ENCODE measurements at regions not wholly inside any gene's neighbourhood (a gene's known extent, or its start where the extent isn't known, plus 50 kb on each side); places are given as distances from the start of the nearest gene placed in this dataset.

DNA sequence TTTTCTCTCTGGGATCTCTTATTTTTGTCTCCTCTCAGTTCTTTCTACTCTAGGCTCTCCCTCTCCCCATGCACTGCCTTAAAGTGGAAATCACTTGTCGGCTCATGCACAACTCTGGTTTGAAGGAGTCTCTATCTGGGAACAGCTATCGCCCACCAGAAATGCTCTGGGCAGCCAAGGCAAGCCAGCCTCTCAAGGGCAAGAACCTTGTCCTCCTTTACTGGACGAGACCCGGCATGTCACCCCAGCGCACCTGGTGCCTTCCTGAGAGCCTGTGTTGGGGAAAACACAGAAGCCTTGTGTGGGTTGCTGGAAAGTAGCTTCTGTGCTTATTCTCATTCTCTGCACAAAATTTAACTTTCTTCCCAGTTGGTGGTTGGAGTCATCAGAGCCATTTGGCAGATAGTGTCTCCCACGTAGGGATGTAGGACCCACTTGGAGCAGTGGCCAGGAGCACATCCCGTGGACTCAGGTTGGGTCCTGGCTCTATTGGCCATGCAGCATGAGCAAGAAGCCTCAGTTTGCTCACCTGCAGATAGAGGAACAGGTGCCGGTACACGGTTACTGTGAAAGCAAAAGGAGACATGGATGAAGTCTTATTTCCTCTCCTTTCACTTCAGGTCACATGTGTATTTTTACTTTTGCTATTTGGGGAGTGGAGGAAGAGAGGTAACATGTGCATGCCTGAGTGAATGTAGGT, 165.3 kb downstream of the IRX2 start:
- H3K36me3 Mint-ChIP-seq (ENCODE audit: low read depth), result no peaks in the 10 kb centered on the region
- no peak overlapping the region for H3K27ac Mint-ChIP-seq
- no peak for ATAC-seq

DNA sequence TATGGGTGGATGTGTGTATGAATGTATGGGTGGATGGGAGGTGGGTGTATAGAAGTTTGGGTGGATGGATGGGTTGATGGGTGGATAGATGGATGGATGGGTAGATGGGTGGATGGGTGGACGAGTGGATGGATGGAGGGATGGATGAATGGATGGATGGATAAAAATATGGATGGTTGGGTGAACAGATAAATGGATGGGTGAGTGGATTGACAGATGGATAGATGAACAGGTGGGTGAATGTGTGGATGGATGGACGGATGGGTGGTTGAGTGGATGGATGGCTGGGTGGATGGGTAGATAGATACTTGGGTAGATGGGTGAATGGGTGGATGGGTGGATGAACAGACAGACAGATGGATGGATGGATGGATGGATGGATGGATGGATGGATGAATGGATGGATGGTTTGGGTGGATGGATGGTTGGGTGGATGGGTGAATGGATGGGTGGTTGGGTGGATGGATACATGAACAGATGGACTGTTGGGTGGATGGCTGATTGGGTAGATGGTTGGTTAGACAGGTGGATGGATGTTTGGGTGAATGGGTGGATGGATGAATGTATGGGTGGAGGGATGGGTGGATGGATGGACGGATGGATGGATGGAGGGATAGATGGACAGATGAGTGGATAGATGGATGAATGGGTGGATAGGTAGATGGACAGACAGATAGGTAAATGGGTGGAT, 166.8 kb downstream of the IRX2 start:
- H3K27ac Mint-ChIP-seq, result no peak overlapping the region
- ATAC-seq, result no peak

More for the DNA sequence above, 165.3 kb downstream of the IRX2 start:
- DNase-seq, result no peak
- Mint-ChIP-seq H3K4me1 (no peaks in the 10 kb centered on the region), H3K4me3 (no peak overlapping the region), H3K27me3 (no peaks in the 10 kb centered on the region)
- no peaks in the 10 kb centered on the region for H3K9me3 ChIP-seq (ENCODE audit: control insufficient read depth, low read length, poor library complexity, severe bottlenecking)

DNA sequence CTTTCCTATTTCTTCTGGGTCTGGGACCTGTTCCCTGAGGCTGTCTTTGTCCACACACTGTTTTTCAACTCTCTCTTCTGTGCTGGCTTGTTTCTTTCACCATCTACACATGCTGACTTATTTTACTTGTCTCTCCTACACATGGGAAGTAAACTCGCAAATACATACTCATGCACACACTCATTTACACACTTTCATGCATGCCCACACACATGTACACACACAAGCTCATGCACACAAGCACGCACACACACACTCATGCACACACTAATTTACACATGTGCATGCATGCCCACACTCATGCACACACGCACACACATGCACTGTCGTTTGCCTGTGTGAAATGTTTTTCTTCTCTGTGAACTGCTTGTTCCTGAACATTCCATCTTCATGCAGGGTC, 169.0 kb downstream of the IRX2 start:
- Mint-ChIP-seq H3K4me1 (no peaks in the 10 kb centered on the region), H3K27me3 (no peaks in the 10 kb centered on the region), H3K4me3 (no peak overlapping the region), H3K36me3 (ENCODE audit: low read depth) (no peaks in the 10 kb centered on the region), H3K27ac (no peak overlapping the region)
- no peaks in the 10 kb centered on the region for H3K9me3 ChIP-seq (ENCODE audit: control insufficient read depth, low read length, poor library complexity, severe bottlenecking)
- ATAC-seq (no peak), DNase-seq (no peak)

More for the DNA sequence above, 166.8 kb downstream of the IRX2 start:
- no peak for DNase-seq
- no peaks in the 10 kb centered on the region for H3K27me3 Mint-ChIP-seq
- no peaks in the 10 kb centered on the region for H3K4me1 Mint-ChIP-seq
- H3K36me3 Mint-ChIP-seq (ENCODE audit: low read depth), result no peaks in the 10 kb centered on the region
- no peaks in the 10 kb centered on the region for H3K9me3 ChIP-seq (ENCODE audit: control insufficient read depth, low read length, poor library complexity, severe bottlenecking)
- H3K4me3 Mint-ChIP-seq, result no peak overlapping the region

DNA sequence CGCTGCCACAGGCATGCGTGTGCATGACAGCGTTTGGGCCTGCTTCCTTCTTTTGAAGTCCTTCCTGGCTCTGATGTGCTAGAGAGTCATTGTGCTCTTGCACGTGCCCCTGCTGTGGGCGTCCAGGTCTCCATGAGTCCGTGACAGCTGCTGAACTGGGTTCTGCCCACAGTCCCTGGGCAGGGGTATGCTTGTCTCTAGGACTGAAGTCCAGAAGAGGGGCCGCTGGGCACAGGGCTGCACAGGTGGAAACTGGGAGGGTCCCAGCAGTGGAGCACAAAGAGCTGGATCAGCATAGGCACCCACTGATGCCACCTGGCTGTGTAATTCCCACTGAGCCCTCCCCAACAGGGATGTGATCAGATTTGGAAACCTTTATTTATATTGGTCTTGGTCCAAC, 169.4 kb downstream of the IRX2 start:
- DNase-seq (no peak), ATAC-seq (no peak)
- Mint-ChIP-seq H3K27ac (no peak overlapping the region), H3K36me3 (ENCODE audit: low read depth) (no peaks in the 10 kb centered on the region), H3K4me3 (no peak overlapping the region), H3K27me3 (no peaks in the 10 kb centered on the region), H3K4me1 (no peaks in the 10 kb centered on the region)
- H3K9me3 ChIP-seq (ENCODE audit: control insufficient read depth, low read length, poor library complexity, severe bottlenecking), result no peaks in the 10 kb centered on the region

DNA sequence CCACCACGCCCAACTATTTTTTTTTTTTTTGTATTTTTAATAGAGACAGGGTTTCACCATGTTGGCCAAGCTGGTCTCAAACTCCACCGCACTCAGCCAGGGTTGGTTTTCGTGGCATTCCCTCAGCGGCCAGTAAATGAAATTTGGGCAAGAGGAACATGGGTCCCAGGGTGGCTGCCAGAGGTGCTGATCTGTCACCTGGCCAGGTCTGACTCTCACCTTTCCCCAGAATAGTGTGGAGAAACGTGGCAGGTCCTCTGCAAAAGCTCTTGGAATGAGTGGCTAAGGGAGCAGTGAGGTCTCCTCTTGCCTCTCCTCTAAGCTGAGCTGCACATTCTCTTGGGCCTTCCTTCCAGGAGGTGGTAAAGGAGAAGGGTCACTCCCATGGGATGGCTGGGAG, 170.1 kb downstream of the IRX2 start:
- H3K36me3 Mint-ChIP-seq (ENCODE audit: low read depth), result no peaks in the 10 kb centered on the region
- H3K27ac Mint-ChIP-seq, result no peak overlapping the region
- no peaks in the 10 kb centered on the region for H3K27me3 Mint-ChIP-seq
- no peak overlapping the region for H3K4me3 Mint-ChIP-seq
- DNase-seq (no peak), ATAC-seq (no peak)
- no peaks in the 10 kb centered on the region for H3K9me3 ChIP-seq (ENCODE audit: control insufficient read depth, low read length, poor library complexity, severe bottlenecking)
- no peaks in the 10 kb centered on the region for H3K4me1 Mint-ChIP-seq

DNA sequence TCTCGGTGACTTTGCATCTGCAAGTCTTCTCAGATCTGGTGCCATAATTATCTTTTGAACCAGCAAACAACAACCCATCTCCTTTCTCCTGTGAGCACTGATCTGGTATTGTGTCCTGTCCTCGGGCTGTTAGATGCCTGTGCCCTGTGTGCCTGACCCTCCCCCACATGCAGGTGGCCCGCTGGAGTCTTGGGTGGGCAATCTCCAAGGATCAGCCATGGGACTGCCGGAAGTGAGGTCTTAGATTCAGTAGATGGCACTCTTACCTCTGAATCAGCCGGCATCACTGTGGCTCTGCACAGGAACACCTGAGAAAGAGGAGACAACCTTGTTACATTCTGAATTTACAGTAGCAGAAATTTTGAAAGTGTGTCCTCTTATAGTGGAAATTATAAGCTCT, 172.4 kb downstream of the IRX2 start:
- H3K27me3 Mint-ChIP-seq, result no peaks in the 10 kb centered on the region
- H3K36me3 Mint-ChIP-seq (ENCODE audit: low read depth), result no peaks in the 10 kb centered on the region
- H3K4me3 Mint-ChIP-seq, result no peak overlapping the region
- H3K4me1 Mint-ChIP-seq, result no peaks in the 10 kb centered on the region
- H3K9me3 ChIP-seq (ENCODE audit: control insufficient read depth, low read length, poor library complexity, severe bottlenecking), result no peaks in the 10 kb centered on the region
- DNase-seq (no peak), ATAC-seq (no peak)
- H3K27ac Mint-ChIP-seq, result no peak overlapping the region

DNA sequence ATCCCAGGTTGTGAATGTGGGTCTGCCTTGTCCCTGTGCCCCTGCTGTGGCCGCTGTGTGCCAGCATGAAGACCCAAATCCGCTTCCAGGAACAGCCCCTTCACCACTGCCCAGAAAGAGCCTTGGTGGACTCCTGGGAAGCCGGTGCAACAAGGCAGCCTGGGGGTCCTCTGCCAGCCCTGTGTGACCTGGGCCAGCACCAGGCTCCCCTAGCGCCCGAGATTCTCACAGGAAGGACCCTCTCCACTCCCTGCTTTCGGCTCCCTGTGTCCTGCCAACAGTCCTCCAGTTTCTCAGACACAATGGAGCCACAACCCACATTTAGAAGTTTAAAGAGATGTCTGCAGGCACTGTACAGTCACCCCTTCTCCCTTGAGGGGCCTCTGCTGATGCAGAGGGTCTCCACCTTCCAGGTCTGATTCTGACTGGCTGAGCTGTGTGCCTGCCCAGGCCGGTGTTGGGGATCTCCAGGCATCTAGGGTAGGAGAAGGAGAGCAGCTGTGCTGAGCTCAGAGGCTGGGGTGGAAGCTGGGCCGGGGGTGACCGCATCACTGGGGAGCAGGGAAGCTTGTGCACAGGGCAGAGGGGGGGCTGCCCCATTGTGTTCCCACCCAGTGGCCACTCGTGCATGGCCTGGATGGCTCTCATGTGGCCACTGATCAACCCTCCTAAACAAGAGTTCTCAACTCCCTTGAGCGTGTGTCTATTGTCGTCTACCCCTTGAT, 174.0 kb downstream of the IRX2 start:
- no peaks in the 10 kb centered on the region for H3K36me3 Mint-ChIP-seq (ENCODE audit: low read depth)
- no peak overlapping the region for H3K4me3 Mint-ChIP-seq
- ATAC-seq, result no peak
- no peaks in the 10 kb centered on the region for H3K9me3 ChIP-seq (ENCODE audit: control insufficient read depth, low read length, poor library complexity, severe bottlenecking)
- no peaks in the 10 kb centered on the region for H3K27me3 Mint-ChIP-seq
- H3K27ac Mint-ChIP-seq, result no peak overlapping the region
- H3K4me1 Mint-ChIP-seq, result no peaks in the 10 kb centered on the region
- no peak for DNase-seq

DNA sequence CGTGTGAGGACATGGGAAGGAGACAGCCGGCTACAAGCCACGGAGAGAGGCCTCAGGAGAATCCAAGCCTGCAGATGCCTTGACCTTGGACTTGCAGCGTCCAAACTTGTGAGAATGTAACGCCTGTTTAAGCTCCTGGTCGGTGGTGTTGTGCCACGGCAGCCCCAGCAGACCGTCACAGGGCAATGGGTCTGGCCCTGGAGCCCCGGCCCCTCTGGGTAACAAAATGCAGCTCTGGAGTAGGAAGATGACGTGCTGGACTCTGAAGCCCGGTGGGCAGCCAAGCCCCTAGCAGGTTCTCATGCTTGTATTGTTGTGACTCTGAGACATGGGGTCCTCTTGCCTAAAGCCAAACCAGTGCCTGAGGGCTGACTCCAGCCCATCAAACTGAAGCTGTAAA, 174.7 kb downstream of the IRX2 start:
- ATAC-seq (no peak), DNase-seq (no peak)
- no peak overlapping the region for H3K4me3 Mint-ChIP-seq
- H3K27ac Mint-ChIP-seq, result no peak overlapping the region
- no peaks in the 10 kb centered on the region for H3K9me3 ChIP-seq (ENCODE audit: control insufficient read depth, low read length, poor library complexity, severe bottlenecking)
- no peaks in the 10 kb centered on the region for H3K36me3 Mint-ChIP-seq (ENCODE audit: low read depth)
- no peaks in the 10 kb centered on the region for H3K4me1 Mint-ChIP-seq
- no peaks in the 10 kb centered on the region for H3K27me3 Mint-ChIP-seq

DNA sequence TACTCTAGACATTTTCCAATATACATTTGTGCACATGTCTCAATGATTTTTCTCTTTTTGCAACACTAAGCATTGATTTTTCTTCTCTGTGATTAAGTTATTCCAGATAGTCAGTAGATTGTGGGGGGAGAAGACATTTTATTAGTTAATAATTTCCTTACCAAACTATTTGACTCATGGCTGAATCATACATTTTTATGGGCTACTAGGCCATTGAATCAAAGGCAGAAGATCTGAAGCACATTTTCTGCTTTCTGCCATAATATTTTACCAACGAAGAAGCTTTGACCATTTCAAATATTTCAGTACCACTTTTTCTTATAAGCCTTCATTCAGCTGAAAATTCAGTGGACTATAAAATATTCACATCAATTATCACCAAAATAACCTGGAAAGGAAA, 175.6 kb downstream of the IRX2 start:
- no peaks in the 10 kb centered on the region for H3K4me1 Mint-ChIP-seq
- no peak for DNase-seq
- no peaks in the 10 kb centered on the region for H3K36me3 Mint-ChIP-seq (ENCODE audit: low read depth)
- no peak overlapping the region for H3K4me3 Mint-ChIP-seq
- no peak for ATAC-seq
- no peak overlapping the region for H3K27ac Mint-ChIP-seq
- no peaks in the 10 kb centered on the region for H3K27me3 Mint-ChIP-seq
- no peaks in the 10 kb centered on the region for H3K9me3 ChIP-seq (ENCODE audit: control insufficient read depth, low read length, poor library complexity, severe bottlenecking)

DNA sequence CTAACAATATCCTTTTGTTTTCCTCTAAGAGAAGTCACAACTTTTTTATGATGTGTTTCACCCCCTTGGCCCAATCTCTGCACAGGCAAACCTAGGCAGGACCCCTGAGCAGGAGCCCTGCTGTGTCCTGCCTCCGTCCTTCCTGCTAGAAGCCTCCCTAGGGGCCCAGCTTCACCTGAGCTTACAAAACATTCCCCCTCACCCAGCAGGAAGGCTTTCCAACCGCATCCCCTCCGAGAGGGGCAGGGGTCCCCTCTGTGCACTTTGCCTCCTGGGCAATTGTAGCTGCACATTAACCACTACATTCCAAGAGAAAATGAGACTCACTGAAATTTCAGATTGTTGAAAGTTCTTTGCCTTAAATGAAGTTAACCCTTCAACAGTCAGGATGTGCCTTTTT, 176.2 kb downstream of the IRX2 start:
- ATAC-seq, result no peak
- no peaks in the 10 kb centered on the region for H3K4me1 Mint-ChIP-seq
- H3K27ac Mint-ChIP-seq, result no peak overlapping the region
- H3K9me3 ChIP-seq (ENCODE audit: control insufficient read depth, low read length, poor library complexity, severe bottlenecking), result no peaks in the 10 kb centered on the region
- no peaks in the 10 kb centered on the region for H3K27me3 Mint-ChIP-seq
- DNase-seq, result no peak
- H3K36me3 Mint-ChIP-seq (ENCODE audit: low read depth), result no peaks in the 10 kb centered on the region
- H3K4me3 Mint-ChIP-seq, result no peak overlapping the region

DNA sequence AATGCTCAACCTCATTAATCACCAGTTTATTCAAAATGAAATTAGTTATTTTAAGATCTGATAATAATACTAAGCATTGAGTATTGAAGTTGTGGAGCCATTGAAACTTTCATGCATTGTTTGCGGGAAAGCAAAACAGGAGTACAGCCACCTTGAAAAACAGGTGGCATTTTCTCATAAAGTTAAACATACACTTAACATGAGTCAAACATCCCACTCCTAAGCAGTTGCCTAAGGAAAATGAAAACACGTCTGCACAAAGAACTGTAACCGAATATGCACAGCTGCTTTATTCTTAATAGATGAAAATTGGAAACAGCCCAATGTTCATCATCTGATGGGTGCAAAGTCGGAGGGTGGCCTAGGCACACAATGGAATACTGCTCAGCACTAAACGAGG, 177.3 kb downstream of the IRX2 start:
- H3K9me3 ChIP-seq (ENCODE audit: control insufficient read depth, low read length, poor library complexity, severe bottlenecking), result no peaks in the 10 kb centered on the region
- Mint-ChIP-seq H3K4me1 (no peaks in the 10 kb centered on the region), H3K4me3 (no peak overlapping the region), H3K27me3 (no peaks in the 10 kb centered on the region), H3K36me3 (ENCODE audit: low read depth) (no peaks in the 10 kb centered on the region), H3K27ac (no peak overlapping the region)
- DNase-seq, result no peak
- ATAC-seq, result no peak

DNA sequence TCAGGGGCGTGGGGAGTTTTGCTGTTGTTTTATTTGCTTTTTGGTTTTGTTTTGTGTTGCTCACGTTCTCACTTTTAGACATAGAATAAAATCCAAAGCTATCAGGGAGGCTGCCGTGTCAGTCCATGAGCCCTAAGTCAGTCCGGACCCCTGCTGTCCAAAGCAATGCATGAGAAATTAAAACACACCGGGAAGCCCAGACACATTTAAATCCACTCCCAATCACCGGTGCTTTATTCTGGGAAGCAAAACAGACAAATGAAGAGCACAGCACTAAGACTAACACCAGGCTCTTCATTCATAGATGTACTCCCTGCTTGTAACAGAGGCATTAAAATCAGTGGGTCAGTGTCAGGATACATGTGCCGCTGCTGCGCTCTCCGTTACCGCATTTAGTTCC, 180.9 kb downstream of the IRX2 start:
- no peak overlapping the region for H3K27ac Mint-ChIP-seq
- no peaks in the 10 kb centered on the region for H3K4me1 Mint-ChIP-seq
- H3K36me3 Mint-ChIP-seq (ENCODE audit: low read depth), result no peaks in the 10 kb centered on the region
- no peak for ATAC-seq
- no peak for DNase-seq
- H3K27me3 Mint-ChIP-seq, result no peaks in the 10 kb centered on the region
- H3K9me3 ChIP-seq (ENCODE audit: control insufficient read depth, low read length, poor library complexity, severe bottlenecking), result no peaks in the 10 kb centered on the region
- no peak overlapping the region for H3K4me3 Mint-ChIP-seq

DNA sequence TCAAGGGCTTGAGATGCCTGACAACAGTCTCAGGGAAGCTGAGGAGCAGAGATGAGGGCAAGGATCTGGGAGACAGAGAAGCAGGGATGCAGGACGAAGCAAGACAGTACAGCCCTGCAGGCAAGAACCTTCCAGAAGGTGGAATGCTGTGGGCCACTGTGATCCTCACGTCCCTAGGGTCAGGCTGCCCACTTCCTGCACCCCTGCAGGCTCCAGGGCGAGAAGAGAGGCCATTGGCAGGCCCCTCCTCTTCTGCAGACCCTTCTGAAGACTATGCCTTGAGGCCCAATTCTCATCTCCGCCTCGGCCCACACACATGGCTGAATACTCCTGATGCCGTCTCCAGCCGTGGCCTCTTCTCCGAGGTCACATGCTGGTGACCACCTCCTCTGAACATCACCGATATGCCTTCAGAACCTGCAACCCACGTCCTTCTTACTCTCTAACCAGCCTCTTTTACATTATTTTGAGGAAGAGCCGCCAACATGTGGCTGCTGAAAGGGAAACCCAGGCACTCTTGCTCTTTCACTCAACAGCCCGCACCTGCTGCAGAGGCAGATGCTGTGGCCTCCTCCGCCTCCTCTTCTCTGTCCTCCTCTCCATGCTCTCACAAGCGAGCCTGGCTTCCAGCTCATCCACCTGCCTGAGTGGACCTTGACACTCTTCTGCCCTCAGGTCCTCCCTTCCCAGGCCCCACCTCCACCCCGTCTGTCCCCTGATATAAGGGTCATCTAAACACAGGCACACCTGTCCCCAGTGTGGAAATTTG, 181.5 kb downstream of the IRX2 start:
- no peaks in the 10 kb centered on the region for H3K36me3 Mint-ChIP-seq (ENCODE audit: low read depth)
- ATAC-seq, result no peak

More for the DNA sequence above, 181.5 kb downstream of the IRX2 start:
- no peaks in the 10 kb centered on the region for H3K27me3 Mint-ChIP-seq
- no peak overlapping the region for H3K4me3 Mint-ChIP-seq
- no peak for DNase-seq
- H3K4me1 Mint-ChIP-seq, result no peaks in the 10 kb centered on the region
- no peaks in the 10 kb centered on the region for H3K9me3 ChIP-seq (ENCODE audit: control insufficient read depth, low read length, poor library complexity, severe bottlenecking)
- H3K27ac Mint-ChIP-seq, result no peak overlapping the region

All from T-helper 17 cell (primary cell).